HG03457 (cell line): ENCODE measurements at regions not wholly inside any gene's neighbourhood (a gene's known extent, or its start where the extent isn't known, plus 50 kb on each side); places are given as distances from the start of the nearest gene placed in this dataset.

Source experiments
- ATAC-seq: cut with Tn5 transposase; IDR thresholded peaks from one replicate; pipeline ENCODE4 v1.9.1; 2021; ENCODE audit warnings: moderate number of reproducible peaks; ENCODE audit not compliant: unreplicated experiment

GRCh38 chr5:85168474-85168873 is 783.8 kb upstream of the EDIL3 start:
- no peak for ATAC-seq

DNA sequence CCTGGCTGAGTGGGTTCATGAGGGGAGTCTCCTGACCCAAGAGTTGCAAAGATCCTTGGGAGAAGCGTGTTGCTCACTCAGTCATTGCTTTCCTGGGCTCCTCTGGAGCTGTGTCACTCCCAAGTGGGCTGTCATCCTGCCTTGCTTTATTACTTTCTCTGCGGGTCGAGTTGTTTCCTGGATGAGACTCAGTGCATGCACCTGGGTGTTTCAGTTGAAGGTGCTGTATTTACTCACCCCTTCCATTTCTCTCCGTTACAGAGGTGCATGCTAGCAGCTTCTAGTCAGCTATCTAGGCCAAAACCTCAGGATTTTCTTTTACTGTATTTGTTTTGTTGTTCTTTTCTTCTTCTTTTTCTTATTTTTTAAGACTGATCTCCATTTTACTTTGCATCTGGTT is 785.5 kb upstream of the EDIL3 start:
- ATAC-seq = no peak

DNA sequence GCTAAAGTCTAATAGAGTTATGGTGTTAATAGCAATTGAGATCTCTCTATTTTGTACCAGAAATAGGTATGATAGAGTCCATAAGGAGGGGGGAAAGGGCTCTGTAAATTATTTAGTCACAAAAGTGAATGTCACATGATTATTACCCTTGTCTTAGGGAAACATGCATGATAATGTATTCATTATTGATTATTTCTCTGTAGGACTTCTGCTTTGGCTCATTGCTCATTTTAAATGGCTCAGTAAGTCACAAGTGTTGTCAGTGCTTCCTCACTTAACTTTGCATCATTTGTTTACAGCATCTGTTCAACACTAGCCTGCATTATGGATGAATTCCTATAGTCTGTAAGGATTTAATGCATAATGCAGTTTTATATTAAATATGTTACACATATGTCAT is 788.8 kb upstream of the EDIL3 start:
- ATAC-seq = no peak

GRCh38 chr5:85182344-85182743 is 797.7 kb upstream of the EDIL3 start:
- no peak for ATAC-seq

DNA sequence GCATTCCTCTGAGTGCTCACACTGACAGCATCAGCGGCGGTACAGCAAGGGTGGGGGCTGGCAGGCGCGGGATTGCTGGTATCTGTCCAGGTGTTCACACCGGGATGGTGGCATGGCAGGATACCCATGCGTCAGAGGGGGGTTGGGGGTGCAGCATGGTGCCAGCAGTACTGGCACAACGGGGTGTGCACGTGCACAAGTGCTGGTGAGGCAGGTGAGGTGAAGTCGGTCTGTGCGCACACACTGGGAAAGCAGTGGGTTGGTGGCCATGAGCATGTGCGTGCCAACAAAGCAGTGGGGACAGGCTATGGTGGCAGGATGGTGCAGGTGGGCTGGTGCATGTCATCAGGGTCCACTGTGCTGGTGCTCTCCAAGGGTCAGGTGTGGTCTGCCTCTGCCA is 819.6 kb upstream of the EDIL3 start:
- ATAC-seq = no peak

GRCh38 chr5:85205430-85205829 is 820.8 kb upstream of the EDIL3 start:
- no peak for ATAC-seq

DNA sequence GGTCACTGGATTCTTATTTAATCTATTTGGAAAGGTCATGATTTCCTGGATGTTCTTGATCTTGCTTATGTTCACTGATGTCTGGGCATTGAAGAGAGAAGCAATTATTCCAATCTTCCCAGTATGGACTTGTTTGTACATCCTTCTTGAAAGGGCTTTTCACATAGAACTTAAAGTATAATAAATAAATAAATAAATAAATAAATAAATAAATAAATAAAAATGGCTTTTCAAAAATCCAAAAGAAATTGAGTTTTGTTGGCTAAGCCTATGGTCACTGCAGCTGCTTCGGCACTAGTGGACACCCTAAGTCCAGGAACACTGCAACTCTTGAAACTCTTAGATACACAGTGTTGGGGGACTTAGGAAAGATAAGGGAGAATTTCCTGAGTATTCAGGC is 840.7 kb upstream of the EDIL3 start:
- ATAC-seq = no peak

DNA sequence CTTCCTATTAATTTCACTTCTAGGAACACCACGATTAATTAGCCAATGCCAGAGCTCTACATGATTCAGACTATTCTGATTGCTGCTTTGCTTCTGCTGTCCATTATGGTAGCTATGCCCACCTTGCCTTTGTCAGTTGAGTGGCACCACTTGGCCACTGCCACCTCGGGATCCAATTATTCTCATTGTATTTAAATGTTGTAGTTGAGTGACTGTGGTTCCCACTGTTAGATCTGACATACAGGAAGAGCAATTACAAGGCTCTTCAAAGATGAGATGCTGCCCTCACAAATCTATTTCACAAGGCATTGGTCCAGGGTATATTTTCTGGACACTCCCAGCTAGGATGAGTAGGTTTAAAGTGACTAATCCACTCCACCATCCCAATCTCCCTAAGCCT is 864.5 kb upstream of the EDIL3 start:
- ATAC-seq = no peak

GRCh38 chr5:85263125-85263524 is 878.4 kb upstream of the EDIL3 start:
- no peak for ATAC-seq

GRCh38 chr5:85266692-85267091 is 882.0 kb upstream of the EDIL3 start:
- no peak for ATAC-seq

DNA sequence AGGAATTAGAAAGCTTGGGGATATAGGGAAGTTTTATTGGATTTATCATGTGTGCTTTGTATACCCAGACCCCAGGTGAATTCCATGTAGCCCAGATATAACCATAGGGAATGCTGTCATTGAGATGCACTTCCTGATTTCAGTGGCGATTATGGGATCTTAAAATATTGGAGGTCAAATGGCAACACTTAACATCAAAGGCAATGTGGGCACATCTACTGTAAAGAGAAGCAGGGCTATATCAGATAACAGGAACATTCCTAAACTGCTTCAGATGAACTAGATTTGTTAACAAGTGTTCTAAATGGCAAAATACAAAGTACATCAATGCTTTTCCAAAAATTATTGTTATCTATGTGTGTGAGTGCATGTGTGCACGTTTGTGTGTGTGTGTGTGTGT is 883.5 kb upstream of the EDIL3 start:
- ATAC-seq = no peak

DNA sequence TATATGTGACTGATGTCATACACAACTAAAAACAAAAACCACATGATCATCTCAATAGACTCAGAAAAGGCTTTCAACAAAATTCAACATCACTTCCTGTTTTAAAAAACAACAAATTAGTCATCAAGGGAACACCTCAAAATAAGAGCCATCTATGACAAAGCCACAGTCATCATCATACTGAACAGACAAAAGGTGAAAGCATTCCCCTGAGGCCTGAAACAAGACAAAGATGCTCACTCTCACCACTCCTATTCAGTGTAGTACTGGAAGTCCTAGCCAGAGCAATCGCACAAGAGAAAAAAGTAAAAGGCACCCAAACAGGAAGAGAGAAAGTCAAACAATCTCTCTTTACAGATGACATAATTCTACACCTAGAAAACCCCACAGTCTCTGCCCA is 893.5 kb upstream of the EDIL3 start:
- peak; percentile 88 for ATAC-seq

DNA sequence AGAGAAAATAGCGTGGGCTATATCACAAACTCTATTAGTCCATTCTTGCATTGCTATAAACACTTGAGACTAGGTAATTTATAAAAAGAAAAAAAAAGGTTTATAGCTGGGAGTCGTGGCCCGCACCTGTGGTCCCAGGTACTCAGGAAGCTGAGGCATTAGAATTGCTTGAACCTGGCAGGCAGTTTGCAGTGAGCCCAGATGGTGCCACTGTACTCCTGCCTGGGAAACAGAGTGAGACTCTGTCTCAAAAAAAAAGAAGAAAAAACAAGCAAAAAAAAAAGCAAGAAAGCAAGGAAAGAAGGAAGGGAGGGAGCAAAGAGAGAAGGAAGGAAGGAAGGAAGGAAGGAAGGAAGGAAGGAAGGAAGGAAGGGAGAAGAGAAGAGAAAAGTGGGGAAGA is 904.2 kb upstream of the EDIL3 start:
- ATAC-seq = no peak

- no peak for ATAC-seq
Observed at GRCh38 chr5:85293145-85293785, 908.6 kb upstream of the EDIL3 start.

GRCh38 chr5:85304524-85304923 is 919.8 kb upstream of the EDIL3 start:
- no peak for ATAC-seq

DNA sequence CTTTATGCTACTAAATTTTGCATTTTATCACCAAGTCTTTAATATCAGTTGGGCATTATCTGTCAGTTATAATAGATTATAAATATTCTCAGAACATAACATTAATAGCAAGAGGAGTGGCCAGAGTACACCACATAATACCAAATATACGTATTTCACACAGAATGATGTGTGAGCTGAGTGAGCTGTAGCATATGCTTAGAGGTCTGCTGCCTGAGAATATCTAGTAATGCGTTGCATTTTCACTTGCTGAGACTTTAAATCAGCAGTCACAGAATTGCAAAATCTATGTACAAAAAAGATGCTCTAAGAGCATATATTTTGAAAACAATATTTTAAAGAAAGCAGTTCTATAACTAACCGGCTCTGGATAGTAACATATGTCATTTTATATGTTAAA is 921.1 kb upstream of the EDIL3 start:
- no peak for ATAC-seq

- ATAC-seq = no peak
Observed at GRCh38 chr5:85311536-85311935, 926.9 kb upstream of the EDIL3 start.

DNA sequence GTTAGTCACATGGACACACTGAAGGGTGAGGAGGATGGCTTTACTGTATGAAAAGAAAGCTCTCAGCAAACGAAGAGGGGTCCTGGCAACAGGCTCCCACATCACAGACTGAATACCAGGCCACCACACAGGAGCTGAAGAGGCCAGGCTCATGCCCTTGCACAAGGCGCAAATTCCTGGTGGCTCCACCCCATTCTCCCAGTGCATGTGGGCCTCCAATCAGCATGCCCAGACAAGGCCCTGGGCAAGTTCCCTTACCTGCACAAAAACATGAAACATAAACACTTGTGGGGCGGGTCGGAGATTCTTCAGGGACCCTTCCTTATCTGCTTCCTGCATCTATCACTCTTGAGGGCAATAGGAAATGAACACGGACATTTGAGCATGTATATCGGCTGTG is 935.8 kb upstream of the EDIL3 start:
- no peak for ATAC-seq

DNA sequence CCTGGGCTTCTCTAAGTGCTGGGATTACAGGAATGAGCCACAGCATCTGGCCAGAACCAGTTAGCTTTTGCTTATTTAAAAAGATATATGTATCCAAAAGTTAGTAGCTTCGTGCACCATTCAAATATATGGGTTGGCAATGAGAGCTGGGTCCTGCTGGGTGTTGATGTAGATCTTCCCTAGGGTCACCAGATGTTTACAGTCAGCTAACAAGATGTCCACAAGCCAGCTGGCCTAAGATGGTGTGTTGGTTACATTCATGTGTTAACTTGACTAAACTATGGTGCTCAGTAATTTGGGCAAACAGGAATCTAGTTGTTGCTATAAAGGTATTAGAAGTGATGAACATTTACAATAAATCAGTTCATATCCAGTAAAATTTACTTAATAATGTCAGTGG is 948.6 kb upstream of the EDIL3 start:
- ATAC-seq = no peak

DNA sequence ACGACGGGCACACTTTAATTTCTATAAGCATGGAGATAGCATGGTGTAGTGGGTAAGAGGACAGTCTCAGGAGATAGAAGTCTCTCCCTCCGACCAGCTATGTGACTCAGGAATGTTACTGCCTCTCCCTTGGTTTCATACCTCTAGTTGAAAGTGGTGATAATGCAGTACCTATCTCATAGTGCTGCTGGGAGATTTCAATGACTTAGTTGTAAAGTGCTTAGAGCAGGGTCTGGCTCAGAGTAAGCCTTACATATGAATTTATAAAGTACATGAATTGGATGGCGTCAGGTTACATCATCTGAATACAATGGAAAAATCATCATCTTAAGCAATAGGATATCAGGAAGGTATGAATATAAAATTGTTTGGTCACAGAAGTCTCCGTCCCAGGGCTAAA is 952.8 kb upstream of the EDIL3 start:
- ATAC-seq = no peak

DNA sequence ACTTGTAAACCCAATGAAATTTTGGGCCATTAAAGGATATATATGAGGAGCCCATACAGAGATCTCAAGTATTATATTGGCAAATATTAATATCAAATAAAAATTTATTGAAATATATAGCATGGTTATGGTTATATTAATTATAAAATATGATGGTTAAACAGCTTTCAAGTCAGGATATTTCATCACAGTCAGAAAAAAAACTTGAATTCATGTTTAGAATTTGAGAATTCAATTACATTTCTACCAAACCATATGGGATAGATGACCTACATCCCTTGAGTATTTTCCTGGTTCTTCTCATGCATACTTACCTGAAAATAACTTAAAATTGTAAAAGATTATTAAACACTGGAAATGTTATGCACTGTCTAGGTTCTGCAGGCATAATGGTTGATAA is 956.1 kb upstream of the EDIL3 start:
- ATAC-seq = no peak

DNA sequence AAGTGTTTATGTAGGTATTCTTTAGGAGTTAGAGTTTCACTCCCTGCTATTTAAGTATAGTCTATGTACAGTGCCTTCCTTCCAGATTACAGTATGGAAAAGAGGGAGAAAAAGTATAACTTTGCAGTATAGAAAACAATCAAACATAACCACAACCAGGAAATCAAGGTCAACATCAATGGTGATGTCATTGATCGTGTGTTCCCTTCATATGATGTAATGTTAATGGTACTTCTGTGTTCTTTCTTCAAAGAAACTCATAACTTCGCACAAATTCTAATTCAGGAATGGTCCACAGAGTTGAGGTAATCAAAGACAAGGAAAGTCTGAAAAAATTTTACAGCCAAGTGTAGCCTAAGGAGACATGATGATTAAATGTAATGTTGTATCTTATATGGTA is 961.1 kb upstream of the EDIL3 start:
- no peak for ATAC-seq

DNA sequence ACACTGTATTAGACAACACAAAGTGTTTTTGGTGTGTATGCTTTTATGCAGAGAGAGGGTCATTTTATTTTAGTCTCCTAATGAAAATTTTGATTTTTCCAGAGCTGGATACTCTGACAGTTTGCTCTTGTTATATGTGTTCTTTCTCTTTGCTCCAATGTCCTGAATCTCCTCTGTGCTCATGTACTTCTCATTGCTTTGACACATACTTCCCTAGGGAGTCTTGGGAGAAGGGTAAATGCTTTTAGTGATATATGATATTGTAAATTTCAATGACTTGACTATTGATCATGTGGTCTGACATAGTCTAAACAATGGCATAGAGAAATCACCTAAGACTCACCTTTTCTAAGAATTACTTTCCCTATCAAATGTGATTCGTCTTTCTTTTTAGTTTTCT is 972.6 kb upstream of the EDIL3 start:
- no peak for ATAC-seq

DNA sequence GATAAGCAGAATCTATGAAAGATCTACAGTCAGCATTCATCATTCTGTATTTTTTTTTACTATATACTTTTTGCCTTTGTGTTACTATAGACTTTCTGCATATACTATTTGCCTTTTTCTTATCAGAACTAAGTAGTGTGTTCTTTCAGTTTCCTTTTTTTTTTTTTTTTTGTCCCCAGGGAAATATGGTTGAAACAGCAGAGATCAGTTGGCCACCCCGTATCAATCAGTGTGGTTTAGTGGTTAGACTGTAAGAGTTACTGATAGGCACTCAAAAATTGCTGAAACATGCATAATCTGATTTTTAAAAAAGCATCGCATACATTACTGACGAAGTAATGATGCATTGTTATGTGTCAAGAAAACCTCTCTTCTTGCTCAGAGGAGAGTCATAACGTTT is 990.8 kb upstream of the EDIL3 start:
- no peak for ATAC-seq
